ENCODE measurements at regions not wholly inside any gene's neighbourhood (a gene's known extent, or its start where the extent isn't known, plus 50 kb on each side); places are given as distances from the start of the nearest gene placed in this dataset.

DNA sequence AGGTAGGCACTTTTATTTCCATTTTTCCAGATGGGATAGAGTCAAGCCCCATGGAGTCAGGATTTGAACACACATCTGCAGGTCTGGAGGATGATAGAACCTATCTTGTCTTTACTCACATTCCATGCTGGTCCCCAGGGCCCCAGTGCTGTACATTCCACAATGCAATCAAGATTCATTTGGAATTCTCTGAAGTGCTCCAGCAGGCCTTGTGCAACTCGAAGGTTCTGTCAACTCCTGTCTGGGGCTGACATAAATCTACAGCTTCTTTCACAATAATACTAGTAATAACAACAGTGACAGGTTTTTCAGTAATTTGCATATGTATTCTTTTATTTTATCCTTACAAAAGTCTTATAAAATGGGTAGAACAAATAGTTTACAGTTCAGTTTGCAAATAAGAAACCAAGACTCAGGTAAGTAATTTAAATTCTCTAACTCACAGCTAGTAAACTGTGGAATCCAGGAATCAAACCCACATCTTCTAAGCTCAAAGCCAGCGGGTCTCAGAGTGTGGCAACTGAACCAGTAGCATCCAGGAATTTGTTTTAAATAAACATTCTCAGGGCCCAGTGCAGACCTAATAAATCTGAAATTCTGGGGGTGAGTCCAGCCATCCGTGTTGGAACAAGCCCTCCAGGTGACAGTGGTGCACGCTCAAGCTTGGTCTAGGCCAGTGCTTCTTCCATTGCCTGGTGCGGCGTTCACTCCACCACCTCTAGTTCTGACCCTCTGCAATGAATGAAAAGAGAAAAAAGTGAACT lies 137.0 kb upstream of the TNFAIP3 start:
- no peaks in the 10 kb centered on the region for H3K27me3 ChIP-seq (ENCODE audit: control insufficient read depth, insufficient read depth, low read length)
- H3K79me2 ChIP-seq = no peaks in the 10 kb centered on the region
- no peak overlapping the region for H3K27ac ChIP-seq
- no peak overlapping the region for H3K9ac ChIP-seq
- no peak overlapping the region for H2AFZ ChIP-seq
- H3K4me1 ChIP-seq = no peaks in the 10 kb centered on the region
- H3K9me3 ChIP-seq (ENCODE audit: control insufficient read depth, low read length) = no peaks in the 10 kb centered on the region
- no peak overlapping the region for H3K4me3 ChIP-seq (ENCODE audit: low read depth, low read length)
- no peaks in the 10 kb centered on the region for H3K36me3 ChIP-seq (ENCODE audit: control insufficient read depth, insufficient read depth, low read length)
- TF ChIP-seq, protein P1, sequence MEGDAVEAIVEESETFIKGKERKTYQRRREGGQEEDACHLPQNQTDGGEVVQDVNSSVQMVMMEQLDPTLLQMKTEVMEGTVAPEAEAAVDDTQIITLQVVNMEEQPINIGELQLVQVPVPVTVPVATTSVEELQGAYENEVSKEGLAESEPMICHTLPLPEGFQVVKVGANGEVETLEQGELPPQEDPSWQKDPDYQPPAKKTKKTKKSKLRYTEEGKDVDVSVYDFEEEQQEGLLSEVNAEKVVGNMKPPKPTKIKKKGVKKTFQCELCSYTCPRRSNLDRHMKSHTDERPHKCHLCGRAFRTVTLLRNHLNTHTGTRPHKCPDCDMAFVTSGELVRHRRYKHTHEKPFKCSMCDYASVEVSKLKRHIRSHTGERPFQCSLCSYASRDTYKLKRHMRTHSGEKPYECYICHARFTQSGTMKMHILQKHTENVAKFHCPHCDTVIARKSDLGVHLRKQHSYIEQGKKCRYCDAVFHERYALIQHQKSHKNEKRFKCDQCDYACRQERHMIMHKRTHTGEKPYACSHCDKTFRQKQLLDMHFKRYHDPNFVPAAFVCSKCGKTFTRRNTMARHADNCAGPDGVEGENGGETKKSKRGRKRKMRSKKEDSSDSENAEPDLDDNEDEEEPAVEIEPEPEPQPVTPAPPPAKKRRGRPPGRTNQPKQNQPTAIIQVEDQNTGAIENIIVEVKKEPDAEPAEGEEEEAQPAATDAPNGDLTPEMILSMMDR (IDR thresholded peaks at IDR 0.05) = no peak
- no peak overlapping the region for H3K4me2 ChIP-seq (ENCODE audit: low read length)

DNA sequence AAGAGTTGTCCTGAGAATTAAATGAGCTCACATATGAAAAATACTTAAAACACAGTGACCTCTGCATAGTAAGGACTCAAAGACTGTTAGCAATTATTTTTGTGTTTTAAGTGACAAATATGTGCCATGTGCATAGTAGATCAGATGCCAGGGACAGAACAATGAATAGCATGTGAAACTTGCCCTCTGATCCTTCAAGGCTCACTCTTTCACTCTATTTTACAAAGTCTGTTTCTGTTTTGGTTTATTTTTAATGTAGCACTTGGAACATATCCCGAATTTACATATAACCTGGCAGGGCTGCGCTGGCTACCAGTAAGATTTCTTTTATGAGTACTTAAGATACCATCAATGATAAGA lies 135.5 kb upstream of the TNFAIP3 start:
- Histone ChIP-seq H3K4me2 (ENCODE audit: low read length) (no peak overlapping the region), H3K9me3 (ENCODE audit: control insufficient read depth, low read length) (no peaks in the 10 kb centered on the region), H3K27ac (no peak overlapping the region), H2AFZ (no peak overlapping the region), H3K79me2 (no peaks in the 10 kb centered on the region), H3K4me1 (no peaks in the 10 kb centered on the region), H3K4me3 (ENCODE audit: low read depth, low read length) (no peak overlapping the region), H3K9ac (no peak overlapping the region), H3K36me3 (ENCODE audit: control insufficient read depth, insufficient read depth, low read length) (no peaks in the 10 kb centered on the region), H3K27me3 (ENCODE audit: control insufficient read depth, insufficient read depth, low read length) (no peaks in the 10 kb centered on the region)
- TF ChIP-seq, protein P1 (IDR thresholded peaks at IDR 0.05) = no peak

- H3K27ac ChIP-seq = no peak overlapping the region
- TF ChIP-seq, protein P1 (IDR thresholded peaks at IDR 0.05) = no peak
- H3K36me3 ChIP-seq (ENCODE audit: control insufficient read depth, insufficient read depth, low read length) = no peaks in the 10 kb centered on the region
- H3K4me1 ChIP-seq = no peaks in the 10 kb centered on the region
- no peaks in the 10 kb centered on the region for H3K27me3 ChIP-seq (ENCODE audit: control insufficient read depth, insufficient read depth, low read length)
- H3K9ac ChIP-seq = no peak overlapping the region
- H3K4me2 ChIP-seq (ENCODE audit: low read length) = no peak overlapping the region
- H2AFZ ChIP-seq = no peak overlapping the region
- no peaks in the 10 kb centered on the region for H3K9me3 ChIP-seq (ENCODE audit: control insufficient read depth, low read length)
- no peak overlapping the region for H3K4me3 ChIP-seq (ENCODE audit: low read depth, low read length)
- H3K79me2 ChIP-seq = no peaks in the 10 kb centered on the region
Measured at GRCh38 chr6:137731960-137732616, 135.0 kb upstream of the TNFAIP3 start.

DNA sequence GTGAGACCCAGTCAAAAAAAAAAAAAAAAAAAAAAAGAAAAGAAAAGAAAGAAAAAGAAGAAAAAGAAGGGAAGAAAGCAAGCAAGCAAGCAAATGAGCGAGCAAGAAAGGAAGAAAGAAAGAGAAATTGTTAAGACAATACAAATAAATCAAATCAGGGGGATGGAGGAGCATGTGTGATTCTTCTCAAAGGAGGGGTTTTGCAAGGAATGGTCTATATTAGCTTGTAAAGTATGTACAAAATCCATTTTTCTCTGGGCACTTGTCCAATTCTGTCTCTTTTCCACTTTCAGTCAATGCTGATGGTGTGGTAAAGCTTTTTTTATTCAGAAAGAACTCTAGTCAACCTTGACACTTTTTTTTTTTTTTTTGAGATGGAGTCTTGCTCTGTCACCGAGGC lies 133.7 kb upstream of the TNFAIP3 start:
- Histone ChIP-seq H3K27me3 (ENCODE audit: control insufficient read depth, insufficient read depth, low read length) (no peaks in the 10 kb centered on the region), H2AFZ (no peak overlapping the region), H3K79me2 (no peaks in the 10 kb centered on the region), H3K4me1 (no peaks in the 10 kb centered on the region), H3K27ac (no peak overlapping the region), H3K4me2 (ENCODE audit: low read length) (no peak overlapping the region), H3K4me3 (ENCODE audit: low read depth, low read length) (no peak overlapping the region), H3K36me3 (ENCODE audit: control insufficient read depth, insufficient read depth, low read length) (no peaks in the 10 kb centered on the region), H3K9ac (no peak overlapping the region), H3K9me3 (ENCODE audit: control insufficient read depth, low read length) (no peaks in the 10 kb centered on the region)
- TF ChIP-seq, protein P1 (IDR thresholded peaks at IDR 0.05) = no peak
